GM13977 (cell line): ENCODE measurements at regions not wholly inside any gene's neighbourhood (a gene's known extent, or its start where the extent isn't known, plus 50 kb on each side); places are given as distances from the start of the nearest gene placed in this dataset.

Experiments used
- DNase-seq: peaks from one replicate; pipeline ENCODE4 v3.0.0; 2012; ENCODE audit warnings: low spot score
- in situ Hi-C: fragments of 300-500 bp; cut with MboI; formaldehyde crosslinking; loops from one replicate; pipeline ENCODE4 v1.12.0; 2022; ENCODE audit warnings: low sequenced_read_pairs, low pct_unique_long_range_greater_than_20kb, mixed read lengths, inconsistent platforms; ENCODE audit not compliant: unreplicated experiment
- TF ChIP-seq, protein P1 (sequence below): IDR thresholded peaks from 2 replicates; pipeline ENCODE4 v1.5.1; 2012; ENCODE audit warnings: mild to moderate bottlenecking, control low read depth; ENCODE audit not compliant: insufficient read depth; ENCODE audit errors: extremely low read depth, missing control alignments

DNA sequence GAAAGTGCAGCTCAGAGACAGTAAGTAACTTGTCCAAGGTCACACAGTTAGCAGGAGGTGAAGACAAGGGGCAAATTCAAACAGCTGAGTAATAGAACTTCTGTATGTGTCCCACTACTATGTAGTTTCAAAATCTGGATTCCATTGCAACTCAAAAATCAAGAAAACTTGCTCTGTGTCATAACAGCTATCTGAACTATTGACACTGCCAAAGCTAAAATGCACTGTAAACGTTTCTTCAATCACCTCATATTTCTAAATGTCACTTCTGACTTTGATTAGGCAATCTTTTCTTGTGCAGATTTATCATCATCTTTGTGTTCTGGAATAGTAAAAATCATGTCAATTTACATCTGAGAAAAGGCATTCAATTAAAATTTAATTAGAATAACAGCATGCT is 957.6 kb downstream of the MRPL39 start:
- in situ Hi-C loops = no loop called here
- TF ChIP-seq, protein P1, sequence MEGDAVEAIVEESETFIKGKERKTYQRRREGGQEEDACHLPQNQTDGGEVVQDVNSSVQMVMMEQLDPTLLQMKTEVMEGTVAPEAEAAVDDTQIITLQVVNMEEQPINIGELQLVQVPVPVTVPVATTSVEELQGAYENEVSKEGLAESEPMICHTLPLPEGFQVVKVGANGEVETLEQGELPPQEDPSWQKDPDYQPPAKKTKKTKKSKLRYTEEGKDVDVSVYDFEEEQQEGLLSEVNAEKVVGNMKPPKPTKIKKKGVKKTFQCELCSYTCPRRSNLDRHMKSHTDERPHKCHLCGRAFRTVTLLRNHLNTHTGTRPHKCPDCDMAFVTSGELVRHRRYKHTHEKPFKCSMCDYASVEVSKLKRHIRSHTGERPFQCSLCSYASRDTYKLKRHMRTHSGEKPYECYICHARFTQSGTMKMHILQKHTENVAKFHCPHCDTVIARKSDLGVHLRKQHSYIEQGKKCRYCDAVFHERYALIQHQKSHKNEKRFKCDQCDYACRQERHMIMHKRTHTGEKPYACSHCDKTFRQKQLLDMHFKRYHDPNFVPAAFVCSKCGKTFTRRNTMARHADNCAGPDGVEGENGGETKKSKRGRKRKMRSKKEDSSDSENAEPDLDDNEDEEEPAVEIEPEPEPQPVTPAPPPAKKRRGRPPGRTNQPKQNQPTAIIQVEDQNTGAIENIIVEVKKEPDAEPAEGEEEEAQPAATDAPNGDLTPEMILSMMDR = no peak
- no peak for DNase-seq

DNA sequence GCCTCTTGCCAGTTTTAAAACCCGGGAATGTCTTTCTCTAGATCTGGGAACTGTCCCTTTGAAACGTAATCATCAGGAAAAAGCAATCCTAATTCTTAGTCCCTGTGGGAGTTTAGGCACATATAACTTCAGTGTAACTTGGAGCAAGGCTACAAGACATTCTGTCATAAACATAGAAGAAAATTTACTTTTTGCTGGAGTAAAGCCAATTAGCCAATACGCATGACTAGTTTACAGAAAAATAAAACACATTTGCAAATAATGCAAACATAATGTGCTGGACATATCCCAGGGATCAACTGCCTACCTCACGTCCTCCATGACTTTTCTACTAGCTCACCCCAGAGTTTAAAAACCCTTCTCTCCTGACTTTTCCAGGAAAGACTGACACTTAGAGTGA is 970.6 kb downstream of the MRPL39 start:
- in situ Hi-C loops = no loop called here

DNA sequence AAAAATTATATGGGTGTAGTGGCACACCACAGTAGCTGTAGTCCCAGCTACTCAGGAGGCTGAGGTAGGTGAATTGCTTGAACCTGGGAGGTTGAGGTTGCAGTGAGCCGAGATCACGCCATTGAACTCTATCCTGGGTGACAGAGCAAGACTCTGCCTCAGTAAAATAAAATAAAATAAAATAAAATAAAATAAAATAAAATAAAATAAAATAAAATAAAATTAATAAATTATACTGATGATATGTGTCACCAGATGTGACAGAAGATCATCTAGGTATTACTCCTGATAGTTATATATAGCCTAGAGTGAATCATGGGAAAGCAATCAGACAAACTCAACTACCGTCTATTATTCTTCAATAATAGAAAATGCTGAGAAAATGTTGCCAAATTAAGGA is 972.5 kb downstream of the MRPL39 start:
- TF ChIP-seq, protein P1 = no peak
- in situ Hi-C loops = no loop called here
- DNase-seq = no peak

More for the DNA sequence above, 970.6 kb downstream of the MRPL39 start:
- TF ChIP-seq, protein P1 = no peak
- DNase-seq = no peak

DNA sequence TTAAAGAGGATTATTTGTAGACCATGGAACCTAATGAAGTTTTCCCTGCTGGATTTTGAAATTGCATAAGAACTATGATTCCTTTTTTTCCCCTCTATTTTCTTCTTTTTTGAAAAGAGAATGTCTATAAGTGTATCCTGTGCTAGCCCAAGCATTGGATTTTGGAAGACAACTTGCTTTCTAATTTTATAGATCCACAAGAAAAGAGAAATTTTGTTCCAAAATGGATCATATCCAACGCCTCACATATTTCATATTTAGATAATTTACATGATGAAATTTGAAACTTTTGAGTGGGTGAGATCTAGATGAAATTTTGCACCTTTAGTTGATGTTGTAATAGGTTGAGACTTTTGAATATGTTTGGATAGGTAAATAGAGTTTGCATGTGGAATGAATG is 978.7 kb downstream of the MRPL39 start:
- DNase-seq = no peak
- in situ Hi-C loops = no loop called here
- TF ChIP-seq, protein P1 = no peak

DNA sequence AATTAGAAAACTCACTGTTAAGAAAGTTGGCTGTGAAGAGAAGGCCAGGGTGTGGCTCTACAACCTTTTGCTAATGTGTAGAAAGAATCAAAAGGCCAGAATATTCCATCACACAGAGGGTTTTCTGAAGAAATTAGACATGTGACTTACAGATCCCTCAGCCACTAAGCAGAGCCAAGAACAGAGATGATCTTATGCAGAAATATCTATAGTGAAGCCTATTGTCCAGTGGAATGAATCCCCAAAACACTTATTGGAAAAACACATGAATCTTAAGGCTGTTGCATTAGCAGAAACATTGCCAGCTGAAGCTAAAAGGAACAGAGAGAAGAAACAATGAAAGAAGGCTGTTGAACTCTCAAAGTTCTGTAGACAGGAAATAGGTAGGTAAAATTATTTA is 979.2 kb downstream of the MRPL39 start:
- in situ Hi-C loops = no loop called here
- TF ChIP-seq, protein P1 = no peak
- DNase-seq = no peak

DNA sequence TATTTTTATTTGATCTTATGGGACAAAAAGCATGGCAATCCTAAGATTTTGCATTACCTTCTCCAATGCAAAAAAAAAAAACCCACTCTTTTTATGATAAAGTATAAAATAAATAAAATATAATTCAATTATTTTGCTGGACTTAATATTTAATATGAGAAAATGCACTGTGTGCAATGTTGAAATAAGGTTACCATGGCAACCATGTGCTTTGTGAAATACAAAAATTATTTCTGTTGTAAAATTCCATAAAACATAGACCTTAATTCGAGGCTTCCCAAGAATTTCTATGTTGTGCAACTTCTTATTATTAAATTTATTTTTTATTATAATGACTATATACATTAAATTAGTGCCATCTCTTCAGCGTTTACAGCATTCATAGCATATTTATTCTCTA is 989.5 kb downstream of the MRPL39 start:
- DNase-seq = no peak
- TF ChIP-seq, protein P1 = no peak
- in situ Hi-C loops = no loop called here

DNA sequence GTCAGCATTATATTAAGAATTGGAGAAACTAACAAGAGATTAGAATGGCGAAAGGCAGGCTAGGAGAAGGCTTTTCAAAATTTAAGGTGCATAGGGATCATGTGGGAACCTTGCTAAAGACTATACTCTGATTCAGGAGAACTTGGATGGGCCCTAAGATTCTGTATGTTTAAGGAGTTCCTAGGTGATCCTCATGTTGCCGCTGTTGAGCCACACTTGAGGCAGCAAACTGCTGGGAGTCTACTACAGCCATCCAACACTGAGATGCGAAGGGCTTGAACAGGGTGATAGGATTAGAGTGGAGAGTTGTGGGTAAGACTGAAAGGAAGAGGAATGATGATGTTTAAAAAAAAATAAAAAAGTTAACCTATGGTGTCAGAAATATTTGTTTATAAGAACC is 1013.2 kb downstream of the MRPL39 start:
- in situ Hi-C loops = no loop called here
- no peak for DNase-seq
- TF ChIP-seq, protein P1 = no peak
